Islet precursor cell (in vitro differentiated cells): ENCODE measurements at regions not wholly inside any gene's neighbourhood (a gene's known extent, or its start where the extent isn't known, plus 50 kb on each side); places are given as distances from the start of the nearest gene placed in this dataset.

Experiments used
- DNase-seq: peaks from one replicate; pipeline ENCODE4 v3.0.0-alpha.2; 2018

GRCh38 chr11:128361451-128362020 lies 225.8 kb downstream of the ETS1 start:
- no peak for DNase-seq

GRCh38 chr11:128359515-128359914 lies 227.8 kb downstream of the ETS1 start:
- DNase-seq: no peak

GRCh38 chr11:128357073-128357472 lies 230.3 kb downstream of the ETS1 start:
- no peak for DNase-seq

GRCh38 chr11:128355558-128355957 lies 231.8 kb downstream of the ETS1 start:
- no peak for DNase-seq

- no peak for DNase-seq
These were observed 232.9 kb downstream of the ETS1 start for GRCh38 chr11:128354476-128354875.

- no peak for DNase-seq
These were observed 236.2 kb downstream of the ETS1 start for GRCh38 chr11:128351168-128351567.

GRCh38 chr11:128349650-128350299 lies 237.6 kb downstream of the ETS1 start:
- no peak for DNase-seq

- no peak for DNase-seq
These were observed 240.6 kb downstream of the ETS1 start for GRCh38 chr11:128346804-128347203.

- no peak for DNase-seq
These were observed 242.0 kb downstream of the ETS1 start for GRCh38 chr11:128345316-128345715.

GRCh38 chr11:128343870-128344269 lies 243.5 kb downstream of the ETS1 start:
- DNase-seq: no peak

GRCh38 chr11:128343135-128343514 lies 244.2 kb downstream of the ETS1 start:
- no peak for DNase-seq

- DNase-seq: no peak
These were observed 244.7 kb downstream of the ETS1 start for GRCh38 chr11:128342511-128343134.

- DNase-seq: no peak
These were observed 245.8 kb downstream of the ETS1 start for GRCh38 chr11:128341280-128342248.

GRCh38 chr11:128339792-128340191 lies 247.6 kb downstream of the ETS1 start:
- DNase-seq: no peak

GRCh38 chr11:128338811-128339210 lies 248.5 kb downstream of the ETS1 start:
- DNase-seq: no peak

- peak; percentile 98 for DNase-seq
These were observed 251.2 kb downstream of the ETS1 start for GRCh38 chr11:128336203-128336602.

- DNase-seq: no peak
These were observed 251.6 kb downstream of the ETS1 start for GRCh38 chr11:128335729-128336128.

- peak; percentile 95 for DNase-seq
These were observed 252.9 kb downstream of the ETS1 start for GRCh38 chr11:128334311-128335044.

GRCh38 chr11:128331317-128331716 lies 256.0 kb downstream of the ETS1 start:
- no peak for DNase-seq

- DNase-seq: peak; percentile 55
These were observed 257.2 kb downstream of the ETS1 start for GRCh38 chr11:128330203-128330602.

- no peak for DNase-seq
These were observed 258.3 kb downstream of the ETS1 start for GRCh38 chr11:128328955-128329551.

GRCh38 chr11:128327274-128327673 lies 260.1 kb downstream of the ETS1 start:
- no peak for DNase-seq
